G401.6 (cell line): ENCODE measurements at regions not wholly inside any gene's neighbourhood (a gene's known extent, or its start where the extent isn't known, plus 50 kb on each side); places are given as distances from the start of the nearest gene placed in this dataset.

Source experiments
- FAIRE-seq: peaks from 2 replicates; lab custom pipeline; 2012; peaks lifted over from hg19 to GRCh38; lab: Jason Lieb, UNC

GRCh38 chr7:84482476-84482875 is 287.9 kb upstream of the SEMA3A start:
- FAIRE-seq, result no peak

- FAIRE-seq, result no peak
These were observed 284.5 kb upstream of the SEMA3A start for GRCh38 chr7:84479059-84479458.

GRCh38 chr7:84477786-84478478 is 283.3 kb upstream of the SEMA3A start:
- FAIRE-seq, result no peak

DNA sequence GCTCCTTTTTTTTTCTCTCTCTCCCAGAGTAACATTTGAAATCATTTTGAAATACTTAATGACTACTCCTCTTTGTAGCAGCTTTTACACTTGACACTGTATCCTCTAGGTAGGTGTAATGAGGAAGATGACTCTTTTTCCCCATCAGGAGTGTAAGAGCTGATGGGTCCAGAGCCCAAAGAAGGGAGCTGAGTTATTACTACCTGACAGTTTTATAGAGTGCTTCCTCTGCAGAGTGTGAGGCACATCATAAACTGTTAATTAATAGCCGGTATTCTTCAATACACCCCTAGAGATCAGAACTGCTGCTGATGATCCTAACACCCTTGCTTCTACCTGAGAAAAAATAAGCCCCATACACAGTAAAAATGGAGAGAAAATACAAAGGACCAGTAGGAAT is 279.8 kb upstream of the SEMA3A start:
- no peak for FAIRE-seq

GRCh38 chr7:84471576-84471975 is 277.0 kb upstream of the SEMA3A start:
- FAIRE-seq, result no peak

DNA sequence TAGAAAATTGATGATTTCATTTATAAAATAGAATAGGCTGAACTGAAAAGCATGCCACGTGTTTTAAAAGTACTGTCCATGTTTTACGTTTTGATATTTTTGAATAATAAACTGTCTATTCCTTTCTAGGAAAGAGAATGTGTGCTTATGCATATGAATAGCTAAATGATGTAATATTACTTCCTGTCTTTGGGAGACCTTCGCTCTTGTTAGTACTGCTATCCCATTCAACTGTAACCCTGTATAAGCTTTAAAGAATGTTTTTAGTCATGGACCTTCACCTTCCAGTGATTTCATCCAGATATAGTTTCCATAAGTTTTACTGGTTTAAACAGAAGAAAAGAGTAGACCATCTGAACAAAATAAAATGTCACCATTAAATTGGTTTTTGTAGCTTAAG is 274.4 kb upstream of the SEMA3A start:
- no peak for FAIRE-seq

DNA sequence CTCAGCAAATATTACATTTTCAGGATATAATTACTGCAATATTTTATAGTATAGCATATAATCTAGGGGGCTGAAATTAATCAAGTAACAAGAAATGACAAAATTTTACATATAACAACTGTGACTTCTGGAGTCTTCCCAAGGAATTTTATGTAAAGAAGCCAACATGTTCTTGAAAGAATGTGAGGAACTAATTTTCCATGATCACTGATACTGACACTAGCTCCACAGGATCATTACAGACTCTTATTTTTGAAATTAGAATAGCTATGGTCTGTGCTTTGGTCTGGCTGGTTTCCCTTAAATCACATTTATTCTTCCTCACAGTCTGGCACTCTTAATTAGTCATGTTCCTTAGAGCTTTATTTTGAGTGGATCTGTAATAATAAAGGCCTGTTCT is 267.7 kb upstream of the SEMA3A start:
- FAIRE-seq, result no peak

GRCh38 chr7:84461093-84461492 is 266.5 kb upstream of the SEMA3A start:
- no peak for FAIRE-seq

DNA sequence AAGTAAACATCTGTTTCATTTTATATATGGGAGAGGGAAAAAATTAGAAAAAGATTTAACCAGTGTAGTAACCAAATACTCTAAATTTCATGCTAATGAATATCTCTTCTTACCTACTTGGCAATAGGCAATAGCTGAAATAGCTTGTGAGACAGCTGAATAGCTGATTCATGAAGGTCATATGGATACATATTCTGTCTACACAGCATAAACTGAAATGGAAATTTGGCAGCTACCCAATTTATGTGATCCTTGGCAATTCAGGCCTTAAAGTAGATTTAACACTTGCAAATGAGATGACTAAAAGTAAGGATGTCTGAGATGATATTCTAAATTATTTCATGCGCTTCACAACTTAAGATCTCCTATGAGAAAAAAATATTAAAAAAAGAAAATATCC is 261.2 kb upstream of the SEMA3A start:
- no peak for FAIRE-seq

- no peak for FAIRE-seq
These were observed 259.8 kb upstream of the SEMA3A start for GRCh38 chr7:84454174-84454959.

GRCh38 chr7:84452618-84453017 is 258.0 kb upstream of the SEMA3A start:
- FAIRE-seq, result no peak

DNA sequence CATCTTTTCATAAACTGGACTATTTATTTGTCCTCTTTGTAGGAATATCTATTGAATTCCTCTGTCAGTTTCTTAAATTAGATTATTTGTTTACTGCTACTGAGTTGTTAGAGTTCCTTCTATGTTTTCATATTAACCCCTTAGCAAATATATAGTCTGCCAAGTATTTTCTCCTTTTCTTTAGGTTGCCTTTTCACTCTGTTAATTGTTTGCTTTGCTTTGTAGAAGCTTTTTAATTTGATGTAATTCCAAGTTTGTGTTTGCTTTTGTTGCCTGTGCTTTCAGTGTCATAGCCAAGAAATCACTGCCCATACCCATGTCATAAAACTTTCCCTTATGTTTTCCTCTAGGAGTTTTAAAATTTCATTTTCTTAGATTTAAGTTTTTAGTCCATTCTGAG is 256.2 kb upstream of the SEMA3A start:
- FAIRE-seq, result no peak

DNA sequence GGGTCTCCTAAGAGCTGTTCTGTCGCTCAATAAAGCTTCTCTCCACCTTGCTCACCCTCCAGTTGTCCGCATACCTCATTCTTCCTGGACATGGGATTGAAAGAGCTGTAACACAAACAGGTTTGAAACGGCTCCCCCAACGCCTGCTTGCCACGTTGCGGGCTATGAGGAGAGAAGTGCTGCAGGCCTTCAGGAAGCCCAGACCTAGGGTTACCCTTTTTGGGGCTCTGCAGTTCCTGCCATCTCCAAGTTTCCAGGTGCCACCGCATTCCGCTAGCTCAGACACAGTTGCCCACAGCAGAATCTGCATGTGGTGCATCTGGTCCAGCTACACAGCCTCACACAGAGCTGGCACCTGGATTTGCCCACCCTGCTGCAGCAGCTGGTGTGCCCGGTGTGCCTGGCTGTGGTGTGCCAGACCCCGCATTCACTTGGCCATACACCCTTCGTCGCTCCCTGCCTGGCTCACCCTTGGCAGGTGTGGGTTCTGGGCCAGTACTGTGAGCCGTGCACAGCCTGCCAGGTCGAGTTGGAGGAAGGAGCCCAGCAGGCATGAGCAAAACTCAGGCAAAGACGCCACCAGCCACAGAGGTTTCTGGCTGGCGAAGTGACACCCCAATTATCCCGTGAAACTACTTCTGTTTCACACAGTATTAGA is 253.2 kb upstream of the SEMA3A start:
- no peak for FAIRE-seq

DNA sequence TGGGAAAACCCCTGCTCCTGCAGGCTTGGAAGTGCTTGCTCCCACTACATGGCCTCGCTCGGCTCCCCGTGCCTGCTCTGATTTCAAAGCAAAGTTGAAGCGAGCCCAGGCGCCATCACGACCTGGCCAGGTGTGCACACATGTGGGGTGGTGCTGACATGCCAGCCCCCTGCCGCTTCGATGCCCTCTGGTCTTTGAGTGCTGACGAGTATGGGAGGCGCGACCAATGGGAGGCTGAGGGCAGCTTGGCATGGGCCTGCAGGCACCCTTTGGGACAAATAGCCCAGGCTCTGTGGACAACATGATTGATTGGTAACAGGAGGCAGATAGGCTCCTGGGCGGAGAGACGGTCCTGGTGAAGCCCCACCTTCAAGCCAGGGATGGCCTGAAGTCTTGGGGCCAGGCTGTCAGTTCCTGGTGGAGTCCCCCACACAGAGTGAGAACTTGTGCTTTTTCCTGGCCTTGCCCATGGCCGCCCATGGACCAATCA is 252.4 kb upstream of the SEMA3A start:
- no peak for FAIRE-seq

- no peak for FAIRE-seq
These were observed 231.2 kb upstream of the SEMA3A start for GRCh38 chr7:84425702-84426259.

DNA sequence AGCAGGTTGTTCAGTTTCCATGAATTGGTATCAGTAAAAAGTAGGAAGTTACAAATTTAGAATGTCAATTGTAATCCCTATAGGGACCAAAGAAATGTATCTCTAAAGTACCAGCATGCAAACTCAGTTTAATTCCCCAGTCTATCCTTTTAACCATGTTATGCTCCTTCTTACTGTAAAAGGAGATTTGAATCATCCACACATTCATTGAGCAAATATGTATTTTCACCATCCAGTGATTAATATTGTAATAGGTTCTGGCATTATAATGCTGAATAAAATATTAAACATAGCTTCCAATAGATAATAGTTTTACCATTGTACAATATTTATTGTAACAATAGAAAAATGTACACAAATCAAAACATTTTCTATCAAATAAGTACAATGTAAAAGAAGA is 228.2 kb upstream of the SEMA3A start:
- peak; percentile 28 for FAIRE-seq

GRCh38 chr7:84412161-84412969 is 217.8 kb upstream of the SEMA3A start:
- no peak for FAIRE-seq

DNA sequence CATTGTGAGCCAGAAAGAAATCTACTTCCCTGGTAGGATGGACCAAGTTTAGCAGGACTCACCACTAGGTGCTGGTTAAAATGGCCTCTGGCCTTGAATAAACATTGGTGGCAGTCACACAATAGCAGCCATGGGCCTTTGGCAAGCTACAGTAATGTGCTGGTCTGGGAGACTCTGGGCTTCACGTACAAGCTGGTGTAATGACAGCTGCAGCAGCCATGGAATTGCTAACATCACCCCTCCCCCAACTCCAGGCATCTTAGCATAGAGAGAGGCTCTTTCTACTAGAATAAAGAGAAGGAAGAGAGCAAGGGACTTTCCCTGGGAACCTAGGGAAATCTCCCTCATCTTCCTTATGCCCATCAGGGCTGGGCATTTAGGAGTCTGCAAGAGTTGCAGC is 205.1 kb upstream of the SEMA3A start:
- FAIRE-seq, result no peak

GRCh38 chr7:84394219-84394618 is 199.6 kb upstream of the SEMA3A start:
- no peak for FAIRE-seq

DNA sequence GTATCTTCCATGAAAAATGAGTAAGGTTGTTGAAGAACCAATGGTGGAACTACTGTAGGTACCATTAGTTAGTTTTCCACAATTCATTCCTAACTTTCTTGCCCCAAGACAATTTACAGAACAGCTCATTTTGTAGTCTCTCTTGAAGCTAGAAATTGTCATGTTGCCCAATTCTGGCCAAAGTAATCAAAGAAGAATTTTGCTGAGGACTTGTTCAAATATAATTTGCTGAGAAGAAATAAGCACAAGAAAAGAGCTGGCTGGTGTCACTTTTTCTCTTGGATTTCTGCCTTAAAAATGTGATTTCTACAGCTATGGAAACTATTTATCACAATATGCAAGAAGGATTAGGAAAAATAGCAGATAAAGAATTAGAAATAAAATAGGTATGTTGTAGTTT is 199.2 kb upstream of the SEMA3A start:
- FAIRE-seq, result no peak

GRCh38 chr7:84390845-84391244 is 196.3 kb upstream of the SEMA3A start:
- no peak for FAIRE-seq

DNA sequence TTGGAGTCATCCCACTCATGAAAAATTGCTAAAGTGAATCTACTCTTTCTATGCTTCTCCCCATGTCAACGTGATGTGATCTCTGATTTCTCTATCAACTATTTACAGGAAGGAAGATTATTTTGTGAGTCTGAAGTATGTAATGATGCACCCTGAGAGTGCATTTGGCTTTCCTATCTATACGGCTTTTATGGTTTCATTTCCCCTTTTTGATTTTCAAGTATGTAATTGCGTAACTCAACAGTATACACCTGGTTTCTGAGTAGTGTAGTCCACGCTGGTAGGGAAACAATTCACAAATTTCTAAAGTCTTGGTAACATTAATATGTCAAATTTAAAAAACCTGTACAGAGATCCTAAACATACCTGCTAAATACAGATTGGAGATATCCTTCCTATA is 194.7 kb upstream of the SEMA3A start:
- FAIRE-seq, result no peak
